ENCODE measurements at regions not wholly inside any gene's neighbourhood (a gene's known extent, or its start where the extent isn't known, plus 50 kb on each side); places are given as distances from the start of the nearest gene placed in this dataset.

GRCh38 chr11:70675697-70676374, 277.5 kb downstream of the CTTN start:
- Histone ChIP-seq H3K9ac (ENCODE audit: insufficient read depth in 1 of 2, low read depth in 2 of 2, low read length in 2 of 2) (no peak overlapping the region), H3K4me3 (no peak overlapping the region), H3K9me1 (ENCODE audit: control insufficient read depth, insufficient read depth, low read length) (peaks cover 2% of the 10 kb centered on the region), H3K79me2 (ENCODE audit: control insufficient read depth, insufficient read depth, low read length) (no peaks in the 10 kb centered on the region), H4K20me1 (replicated peaks; ENCODE audit: control insufficient read depth, insufficient read depth, low read length) (0 out of 2 replicates have a peak, but pooled peaks cover 5% of the 10 kb centered on the region), H3K4me2 (ENCODE audit: insufficient read depth, low read length) (no peak overlapping the region), H3K27ac (ENCODE audit: extremely low read depth, low read depth, low read length) (no peak overlapping the region), H3K36me3 (ENCODE audit: control insufficient read depth, insufficient read depth, low read length) (no peaks in the 10 kb centered on the region), H3K9me3 (replicated peaks; ENCODE audit: control insufficient read depth, insufficient read depth, low read depth, low read length) (no peaks in the 10 kb centered on the region), H3K4me1 (replicated peaks in 1 of 2; ENCODE audit: control insufficient read depth in 2 of 2, insufficient read depth in 2 of 2, low read length in 2 of 2) (no peaks in the 10 kb centered on the region), H3K27me3 (ENCODE audit: control insufficient read depth in 2 of 2, insufficient read depth in 2 of 2, low read length in 2 of 2) (peaks cover 10 to 52% of the 10 kb centered on the region in 2 experiments; a peak in 3 of 5 replicates), H2AFZ (ENCODE audit: low read depth, low read length) (no peak overlapping the region)
- in situ Hi-C loops (cut with MboI) (no loop called here), intact Hi-C loops (cut with micrococcal nuclease) (no loop called here)
- peak in 3 of 4 experiments; percentile 25 to 31 (median 29) for DNase-seq (ENCODE audit: extremely low read depth in 1 of 4, low spot score in 3 of 4)
- POLR2A ChIA-PET = no interaction called here
- TF ChIP-seq RAD51 (IDR thresholded peaks at IDR 0.05; ENCODE audit: borderline replicate concordance, low read depth) = peak; percentile 75
- peak; percentile 72 for TF ChIP-seq BHLHE40 (IDR thresholded peaks at IDR 0.05; ENCODE audit: low read length)
- no peak for TF ChIP-seq ZFP30 (CRISPR knock-in tag; IDR thresholded peaks at IDR 0.05; ENCODE audit: borderline replicate concordance)
- TF ChIP-seq, protein P1, sequence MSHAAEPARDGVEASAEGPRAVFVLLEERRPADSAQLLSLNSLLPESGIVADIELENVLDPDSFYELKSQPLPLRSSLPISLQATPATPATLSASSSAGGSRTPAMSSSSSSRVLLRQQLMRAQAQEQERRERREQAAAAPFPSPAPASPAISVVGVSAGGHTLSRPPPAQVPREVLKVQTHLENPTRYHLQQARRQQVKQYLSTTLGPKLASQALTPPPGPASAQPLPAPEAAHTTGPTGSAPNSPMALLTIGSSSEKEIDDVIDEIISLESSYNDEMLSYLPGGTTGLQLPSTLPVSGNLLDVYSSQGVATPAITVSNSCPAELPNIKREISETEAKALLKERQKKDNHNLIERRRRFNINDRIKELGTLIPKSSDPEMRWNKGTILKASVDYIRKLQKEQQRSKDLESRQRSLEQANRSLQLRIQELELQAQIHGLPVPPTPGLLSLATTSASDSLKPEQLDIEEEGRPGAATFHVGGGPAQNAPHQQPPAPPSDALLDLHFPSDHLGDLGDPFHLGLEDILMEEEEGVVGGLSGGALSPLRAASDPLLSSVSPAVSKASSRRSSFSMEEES (CRISPR knock-in tag; IDR thresholded peaks at IDR 0.05) = peak; percentile 42; the same call in 1 of the 2 replicates
- TF ChIP-seq, protein P2, sequence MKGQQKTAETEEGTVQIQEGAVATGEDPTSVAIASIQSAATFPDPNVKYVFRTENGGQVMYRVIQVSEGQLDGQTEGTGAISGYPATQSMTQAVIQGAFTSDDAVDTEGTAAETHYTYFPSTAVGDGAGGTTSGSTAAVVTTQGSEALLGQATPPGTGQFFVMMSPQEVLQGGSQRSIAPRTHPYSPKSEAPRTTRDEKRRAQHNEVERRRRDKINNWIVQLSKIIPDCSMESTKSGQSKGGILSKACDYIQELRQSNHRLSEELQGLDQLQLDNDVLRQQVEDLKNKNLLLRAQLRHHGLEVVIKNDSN (CRISPR knock-in tag; IDR thresholded peaks at IDR 0.05) = peak; percentile 84
- TF ChIP-seq, protein P3, sequence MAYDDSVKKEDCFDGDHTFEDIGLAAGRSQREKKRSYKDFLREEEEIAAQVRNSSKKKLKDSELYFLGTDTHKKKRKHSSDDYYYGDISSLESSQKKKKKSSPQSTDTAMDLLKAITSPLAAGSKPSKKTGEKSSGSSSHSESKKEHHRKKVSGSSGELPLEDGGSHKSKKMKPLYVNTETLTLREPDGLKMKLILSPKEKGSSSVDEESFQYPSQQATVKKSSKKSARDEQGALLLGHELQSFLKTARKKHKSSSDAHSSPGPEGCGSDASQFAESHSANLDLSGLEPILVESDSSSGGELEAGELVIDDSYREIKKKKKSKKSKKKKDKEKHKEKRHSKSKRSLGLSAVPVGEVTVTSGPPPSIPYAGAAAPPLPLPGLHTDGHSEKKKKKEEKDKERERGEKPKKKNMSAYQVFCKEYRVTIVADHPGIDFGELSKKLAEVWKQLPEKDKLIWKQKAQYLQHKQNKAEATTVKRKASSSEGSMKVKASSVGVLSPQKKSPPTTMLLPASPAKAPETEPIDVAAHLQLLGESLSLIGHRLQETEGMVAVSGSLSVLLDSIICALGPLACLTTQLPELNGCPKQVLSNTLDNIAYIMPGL (CRISPR knock-in tag; IDR thresholded peaks at IDR 0.05) = no peak
- TF ChIP-seq, protein P4, sequence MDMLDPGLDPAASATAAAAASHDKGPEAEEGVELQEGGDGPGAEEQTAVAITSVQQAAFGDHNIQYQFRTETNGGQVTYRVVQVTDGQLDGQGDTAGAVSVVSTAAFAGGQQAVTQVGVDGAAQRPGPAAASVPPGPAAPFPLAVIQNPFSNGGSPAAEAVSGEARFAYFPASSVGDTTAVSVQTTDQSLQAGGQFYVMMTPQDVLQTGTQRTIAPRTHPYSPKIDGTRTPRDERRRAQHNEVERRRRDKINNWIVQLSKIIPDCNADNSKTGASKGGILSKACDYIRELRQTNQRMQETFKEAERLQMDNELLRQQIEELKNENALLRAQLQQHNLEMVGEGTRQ (CRISPR knock-in tag; IDR thresholded peaks at IDR 0.05) = peak; percentile 86
- TF ChIP-seq SIN3A (IDR thresholded peaks at IDR 0.05; ENCODE audit: borderline replicate concordance in 2 of 2, control insufficient read depth in 1 of 2, low read depth in 2 of 2, low read length in 2 of 2) = no peak
- TF ChIP-seq TOE1 (IDR thresholded peaks at IDR 0.05; ENCODE audit: borderline replicate concordance) = 0 out of 2 replicates have a peak, but pooled peaks have one; percentile 39
- TF ChIP-seq TOE1 (CRISPR knock-in tag; IDR thresholded peaks at IDR 0.05; ENCODE audit: borderline replicate concordance, low read depth) = no peak
- BruUV-seq (replicated peaks) = no TSS peak
- WGBS (ENCODE audit: insufficient coverage, low coverage, missing lambda C conversion rate) = 0% methylated on average over 7 of the region's 7 CpGs
- ATAC-seq = peak; percentile 81
- CTCF ChIA-PET (ENCODE audit: low intra/inter-chr PET ratio) = no interaction called here
- peak; percentile 46 for FAIRE-seq

Measured in K562 (cell line).